ENCODE measurements at regions not wholly inside any gene's neighbourhood (a gene's known extent, or its start where the extent isn't known, plus 50 kb on each side); places are given as distances from the start of the nearest gene placed in this dataset.

- TF ChIP-seq CTCF (IDR thresholded peaks at IDR 0.05; ENCODE audit: control extremely low read depth in 1 of 3, insufficient read depth in 1 of 3, low read depth in 1 of 3, low read length in 3 of 3) (no peak), ASH2L (IDR thresholded peaks at IDR 0.05; ENCODE audit: low read length) (no peak), RXRA (IDR thresholded peaks at IDR 0.05; ENCODE audit: insufficient read depth, low read depth, low read length) (no peak), HDAC6 (IDR thresholded peaks at IDR 0.05; ENCODE audit: low read depth, low read length) (no peak), CHD1 (IDR thresholded peaks at IDR 0.05; ENCODE audit: low read depth, low read length) (no peak), ATF2 (IDR thresholded peaks at IDR 0.05; ENCODE audit: low read length) (no peak), GABPA (IDR thresholded peaks at IDR 0.05; ENCODE audit: borderline replicate concordance, insufficient read depth, low read length) (no peak)
Observed at GRCh38 chr13:99855526-99856420, 115.8 kb downstream of the ZIC5 start (continued).

Measured in H1 (cell line).